ENCODE measurements at regions not wholly inside any gene's neighbourhood (a gene's known extent, or its start where the extent isn't known, plus 50 kb on each side); places are given as distances from the start of the nearest gene placed in this dataset.

GRCh38 chrX:147710301-147710700 lies 201.4 kb upstream of the FMR1 start:
- no peak for DNase-seq

- DNase-seq: no peak
Observed at GRCh38 chrX:147733369-147733768, 178.3 kb upstream of the FMR1 start.

GRCh38 chrX:147735364-147735763 lies 176.4 kb upstream of the FMR1 start:
- no peak for DNase-seq

GRCh38 chrX:147736045-147736444 lies 175.7 kb upstream of the FMR1 start:
- no peak for DNase-seq

GRCh38 chrX:147737690-147738089 lies 174.0 kb upstream of the FMR1 start:
- peak; percentile 26 for DNase-seq

GRCh38 chrX:147738265-147738664 lies 173.5 kb upstream of the FMR1 start:
- DNase-seq: peak; percentile 69

GRCh38 chrX:147739196-147739595 lies 172.5 kb upstream of the FMR1 start:
- peak; percentile 55 for DNase-seq

- DNase-seq: no peak
Observed at GRCh38 chrX:147741776-147742175, 169.9 kb upstream of the FMR1 start.

GRCh38 chrX:147749308-147749707 lies 162.4 kb upstream of the FMR1 start:
- no peak for DNase-seq

- no peak for DNase-seq
Observed at GRCh38 chrX:147757750-147758149, 154.0 kb upstream of the FMR1 start.

- DNase-seq: peak; percentile 68
Observed at GRCh38 chrX:147763131-147763530, 148.6 kb upstream of the FMR1 start.

- DNase-seq: no peak
Observed at GRCh38 chrX:147764868-147765267, 146.9 kb upstream of the FMR1 start.

- no peak for DNase-seq
Observed at GRCh38 chrX:147770858-147771257, 140.9 kb upstream of the FMR1 start.

- no peak for DNase-seq
Observed at GRCh38 chrX:147776988-147777387, 134.7 kb upstream of the FMR1 start.

- DNase-seq: no peak
Observed at GRCh38 chrX:147779173-147779572, 132.5 kb upstream of the FMR1 start.

- no peak for DNase-seq
Observed at GRCh38 chrX:147781844-147782243, 129.9 kb upstream of the FMR1 start.

- no peak for DNase-seq
Observed at GRCh38 chrX:147788641-147789350, 122.9 kb upstream of the FMR1 start.

GRCh38 chrX:147800663-147801062 lies 111.1 kb upstream of the FMR1 start:
- no peak for DNase-seq

GRCh38 chrX:147803948-147804347 lies 107.8 kb upstream of the FMR1 start:
- peak; percentile 66 for DNase-seq

GRCh38 chrX:147811803-147812202 lies 99.9 kb upstream of the FMR1 start:
- no peak for DNase-seq

GRCh38 chrX:147827070-147827469 lies 84.6 kb upstream of the FMR1 start:
- DNase-seq: no peak

GRCh38 chrX:147828719-147829118 lies 83.0 kb upstream of the FMR1 start:
- DNase-seq: no peak

GRCh38 chrX:147832707-147833348 lies 78.9 kb upstream of the FMR1 start:
- DNase-seq: no peak

- DNase-seq: peak; percentile 55
Observed at GRCh38 chrX:147838465-147839131, 73.1 kb upstream of the FMR1 start.
